ENCODE measurements at regions not wholly inside any gene's neighbourhood (a gene's known extent, or its start where the extent isn't known, plus 50 kb on each side); places are given as distances from the start of the nearest gene placed in this dataset.

GRCh38 chr10:105964009-105964408 is 1200.5 kb downstream of the SORCS1 start:
- Histone ChIP-seq H3K9me3 (ENCODE audit: control insufficient read depth, insufficient read depth, low read depth, low read length) (no peaks in the 10 kb centered on the region), H3K4me3 (ENCODE audit: low read depth in 2 of 2, low read length in 2 of 2) (no peak overlapping the region), H3K27me3 (ENCODE audit: control insufficient read depth, insufficient read depth, low read length) (no peaks in the 10 kb centered on the region), H3K27ac (ENCODE audit: low read length) (no peak overlapping the region), H3K36me3 (ENCODE audit: control insufficient read depth, insufficient read depth, low read length) (no peaks in the 10 kb centered on the region), H3K4me1 (ENCODE audit: control insufficient read depth, insufficient read depth, low read length) (no peaks in the 10 kb centered on the region)
- ChIA-PET CTCF (no interaction called here), POLR2A (no interaction called here)
- in situ Hi-C loops (cut with HindIII; ENCODE audit: low pct_unique_long_range_greater_than_20kb, low sequenced_read_pairs) (no loop called here), intact Hi-C loops (cut with micrococcal nuclease; ENCODE audit: unreplicated experiment) (no loop called here)
- no peak for TF ChIP-seq SIN3A (IDR thresholded peaks at IDR 0.05; ENCODE audit: borderline replicate concordance, insufficient read depth, low read depth, low read length)
- TF ChIP-seq REST (IDR thresholded peaks at IDR 0.05; ENCODE audit: insufficient read depth in 1 of 2, low read depth in 2 of 2, low read length in 1 of 2), result no peak
- no peak for TF ChIP-seq CTCF (IDR thresholded peaks at IDR 0.05)
- TF ChIP-seq POLR2AphosphoS5 (IDR thresholded peaks at IDR 0.05; ENCODE audit: low read depth, low read length), result no peak
- no peak for TF ChIP-seq TCF7L2 (IDR thresholded peaks at IDR 0.05; ENCODE audit: low read depth, low read length)
- DNase-seq (ENCODE audit: low read depth, low spot score), result no peak
- BruUV-seq (replicated peaks), result no TSS peak
- ATAC-seq, result no peak

- TF ChIP-seq POLR2AphosphoS5 (IDR thresholded peaks at IDR 0.05; ENCODE audit: low read depth, low read length) (no peak), TCF7L2 (IDR thresholded peaks at IDR 0.05; ENCODE audit: low read depth, low read length) (no peak), REST (IDR thresholded peaks at IDR 0.05; ENCODE audit: insufficient read depth in 1 of 2, low read depth in 2 of 2, low read length in 1 of 2) (no peak), CTCF (IDR thresholded peaks at IDR 0.05) (no peak), SIN3A (IDR thresholded peaks at IDR 0.05; ENCODE audit: borderline replicate concordance, insufficient read depth, low read depth, low read length) (no peak)
- no peaks in the 10 kb centered on the region for H3K9me3 ChIP-seq (ENCODE audit: control insufficient read depth, insufficient read depth, low read depth, low read length)
- H3K27me3 ChIP-seq (ENCODE audit: control insufficient read depth, insufficient read depth, low read length), result no peaks in the 10 kb centered on the region
- no TSS peak for BruUV-seq (replicated peaks)
- ChIA-PET CTCF (no interaction called here), POLR2A (no interaction called here)
- no peaks in the 10 kb centered on the region for H3K36me3 ChIP-seq (ENCODE audit: control insufficient read depth, insufficient read depth, low read length)
- intact Hi-C loops (cut with micrococcal nuclease; ENCODE audit: unreplicated experiment) (no loop called here), in situ Hi-C loops (cut with HindIII; ENCODE audit: low pct_unique_long_range_greater_than_20kb, low sequenced_read_pairs) (no loop called here)
- DNase-seq (ENCODE audit: low read depth, low spot score) (no peak), ATAC-seq (no peak)
- no peaks in the 10 kb centered on the region for H3K4me1 ChIP-seq (ENCODE audit: control insufficient read depth, insufficient read depth, low read length)
- no peak overlapping the region for H3K4me3 ChIP-seq (ENCODE audit: low read depth in 2 of 2, low read length in 2 of 2)
- H3K27ac ChIP-seq (ENCODE audit: low read length), result no peak overlapping the region
Observed at GRCh38 chr10:105963334-105963884, 1201.1 kb downstream of the SORCS1 start.

Measured in Panc1 (cell line).